Thyroid gland (tissue), 4 donors: ENCODE measurements at regions not wholly inside any gene's neighbourhood (a gene's known extent, or its start where the extent isn't known, plus 50 kb on each side); places are given as distances from the start of the nearest gene placed in this dataset.

Source experiments
- DNase-seq, 2 donors: peaks; one replicate each; pipeline ENCODE4 v3.0.0-alpha.2; 2019
- H3K27ac ChIP-seq, 3 donors: fragments of 200-600 bp; sonication (generic); 1 replicate in 2 of 3; 2 replicates in 1 of 3; pipeline ENCODE4 v1.5.1; 2016 to 2019; ENCODE audit warnings: mild to moderate bottlenecking in 1 of 3, moderate library complexity in 1 of 3
- H3K27me3 ChIP-seq: fragments of 200-600 bp; sonication (generic); one replicate; pipeline ENCODE4 v1.5.1; 2019
- H3K36me3 ChIP-seq, 2 donors: fragments of 200-600 bp; sonication (generic); one replicate each; pipeline ENCODE4 v1.5.1; 2016 to 2019
- H3K4me1 ChIP-seq, 2 donors: fragments of 200-600 bp; sonication (generic); one replicate each; pipeline ENCODE4 v1.5.1; 2017 to 2019
- H3K4me3 ChIP-seq, 3 donors: fragments of 200-600 bp; sonication (generic); replicated peaks in 1 of 3; 1 replicate in 2 of 3; 2 replicates in 1 of 3; pipeline ENCODE4 v1.5.1; 2016; ENCODE audit warnings: mild to moderate bottlenecking in 1 of 3
- H3K9me3 ChIP-seq: fragments of 200-600 bp; sonication (generic); one replicate; pipeline ENCODE4 v1.5.1; 2017
- POLR2A ChIP-seq, 2 donors: fragments of 450-650 bp; IDR thresholded peaks; one replicate each; pipeline ENCODE4 v1.6.1; 2017; ENCODE audit warnings: antibody characterized with exemption in 2 of 2, mild to moderate bottlenecking in 2 of 2, moderate library complexity in 1 of 2
- WGBS, 2 donors: methylation state at CpG; one replicate each; pipeline ENCODE4 v1.1.5; 2017; 5-methylcytosine and 5-hydroxymethylcytosine counted together
- intact Hi-C: fragments of 100-400 bp; cut with DNase I; formaldehyde crosslinking; loops from one replicate; pipeline ENCODE4 v1.15.1; 2023
- TF ChIP-seq, protein P1 (sequence below), 6 experiments: fragments of 200-600 bp in 3 of 6; fragments of 450-650 bp in 3 of 6; sonication (generic) in 3 of 6; IDR thresholded peaks; one replicate each; pipeline ENCODE4 v1.5.1; 2016 to 2019; ENCODE audit warnings: antibody characterized with exemption in 6 of 6, mild to moderate bottlenecking in 2 of 6, inconsistent platforms in 1 of 6, moderate library complexity in 1 of 6

DNA sequence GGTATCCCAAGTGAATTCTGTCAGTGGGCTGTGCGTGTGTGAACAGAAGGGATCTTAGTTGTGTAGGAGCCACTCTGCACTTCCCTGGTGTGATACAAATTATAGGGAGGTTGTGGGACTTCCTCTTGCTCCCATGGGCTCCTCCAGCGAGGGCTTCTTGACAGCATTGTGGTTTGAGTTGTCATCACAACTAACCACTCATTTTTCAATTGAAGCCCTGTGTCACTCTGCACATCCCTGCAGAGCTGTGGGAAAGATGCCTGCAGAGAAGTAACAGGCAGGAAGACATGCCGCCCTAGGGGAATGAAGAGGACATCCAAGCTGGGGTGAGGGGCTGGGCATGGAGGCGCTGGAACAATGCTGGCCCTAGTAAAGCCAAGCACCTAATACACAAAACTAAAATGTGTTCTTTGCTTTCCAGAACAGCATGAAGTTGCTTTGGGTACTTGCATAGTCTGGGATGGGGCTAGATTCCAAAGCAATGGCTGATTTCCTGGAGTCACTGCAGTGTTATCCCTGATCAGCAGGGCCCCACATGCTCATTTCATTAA is 692.5 kb downstream of the TOX3 start:
- DNase-seq: no peak
- Histone ChIP-seq H3K36me3 (no peaks in the 10 kb centered on the region), H3K9me3 (no peaks in the 10 kb centered on the region), H3K4me3 (no peak overlapping the region), H3K27ac (no peak overlapping the region), H3K27me3 (no peaks in the 10 kb centered on the region), H3K4me1 (no peaks in the 10 kb centered on the region)
- no peak for TF ChIP-seq POLR2A (IDR thresholded peaks at IDR 0.05)
- TF ChIP-seq, protein P1, sequence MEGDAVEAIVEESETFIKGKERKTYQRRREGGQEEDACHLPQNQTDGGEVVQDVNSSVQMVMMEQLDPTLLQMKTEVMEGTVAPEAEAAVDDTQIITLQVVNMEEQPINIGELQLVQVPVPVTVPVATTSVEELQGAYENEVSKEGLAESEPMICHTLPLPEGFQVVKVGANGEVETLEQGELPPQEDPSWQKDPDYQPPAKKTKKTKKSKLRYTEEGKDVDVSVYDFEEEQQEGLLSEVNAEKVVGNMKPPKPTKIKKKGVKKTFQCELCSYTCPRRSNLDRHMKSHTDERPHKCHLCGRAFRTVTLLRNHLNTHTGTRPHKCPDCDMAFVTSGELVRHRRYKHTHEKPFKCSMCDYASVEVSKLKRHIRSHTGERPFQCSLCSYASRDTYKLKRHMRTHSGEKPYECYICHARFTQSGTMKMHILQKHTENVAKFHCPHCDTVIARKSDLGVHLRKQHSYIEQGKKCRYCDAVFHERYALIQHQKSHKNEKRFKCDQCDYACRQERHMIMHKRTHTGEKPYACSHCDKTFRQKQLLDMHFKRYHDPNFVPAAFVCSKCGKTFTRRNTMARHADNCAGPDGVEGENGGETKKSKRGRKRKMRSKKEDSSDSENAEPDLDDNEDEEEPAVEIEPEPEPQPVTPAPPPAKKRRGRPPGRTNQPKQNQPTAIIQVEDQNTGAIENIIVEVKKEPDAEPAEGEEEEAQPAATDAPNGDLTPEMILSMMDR (IDR thresholded peaks at IDR 0.05): no peak
- 75 to 89% methylated on average over 3 to 4 of the region's 4 CpGs for WGBS, 2 donors
- intact Hi-C loops: no loop called here

GRCh38 chr16:51853586-51853985 is 693.4 kb downstream of the TOX3 start:
- no peaks in the 10 kb centered on the region for H3K9me3 ChIP-seq
- H3K4me3 ChIP-seq: no peak overlapping the region
- H3K27me3 ChIP-seq: no peaks in the 10 kb centered on the region
- no peaks in the 10 kb centered on the region for H3K36me3 ChIP-seq
- intact Hi-C loops: no loop called here
- no peak for TF ChIP-seq POLR2A (IDR thresholded peaks at IDR 0.05)
- TF ChIP-seq, protein P1 (IDR thresholded peaks at IDR 0.05): no peak
- no peaks in the 10 kb centered on the region for H3K4me1 ChIP-seq
- no peak for DNase-seq
- 85 to 86% methylated on average over 1 of the region's 1 CpG for WGBS, 2 donors
- H3K27ac ChIP-seq: no peak overlapping the region

DNA sequence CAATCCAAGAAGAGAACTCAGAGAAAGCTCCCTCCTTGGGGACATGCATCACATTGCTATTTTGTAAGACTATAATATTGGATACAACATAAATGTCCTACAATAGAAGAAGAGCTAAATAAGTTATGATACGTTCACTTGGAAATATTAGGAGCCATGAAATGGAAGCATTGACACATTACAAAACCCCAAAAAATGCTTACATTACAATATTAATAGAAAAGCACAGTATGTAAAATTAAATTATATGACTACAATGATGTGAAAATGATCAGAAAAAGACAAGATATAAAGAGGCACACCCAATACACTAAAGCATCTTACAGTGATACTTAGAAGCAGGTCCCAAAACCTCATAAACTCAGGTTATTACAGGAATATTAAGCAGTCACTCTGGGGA is 694.1 kb downstream of the TOX3 start:
- Histone ChIP-seq H3K9me3 (no peaks in the 10 kb centered on the region), H3K36me3 (no peaks in the 10 kb centered on the region), H3K27ac (no peak overlapping the region), H3K27me3 (no peaks in the 10 kb centered on the region), H3K4me1 (no peaks in the 10 kb centered on the region), H3K4me3 (no peak overlapping the region)
- TF ChIP-seq POLR2A (IDR thresholded peaks at IDR 0.05): no peak
- TF ChIP-seq, protein P1 (IDR thresholded peaks at IDR 0.05): no peak
- DNase-seq: no peak
- intact Hi-C loops: no loop called here
- WGBS, 2 donors: 87 to 92% methylated on average over 1 of the region's 1 CpG

GRCh38 chr16:51851111-51851510 is 695.8 kb downstream of the TOX3 start:
- Histone ChIP-seq H3K4me1 (peaks cover 0 to 3% of the 10 kb centered on the region in 2 donors), H3K27ac (no peak overlapping the region), H3K9me3 (no peaks in the 10 kb centered on the region), H3K36me3 (no peaks in the 10 kb centered on the region), H3K27me3 (no peaks in the 10 kb centered on the region), H3K4me3 (no peak overlapping the region)
- DNase-seq: no peak
- no peak for TF ChIP-seq POLR2A (IDR thresholded peaks at IDR 0.05)
- TF ChIP-seq, protein P1 (IDR thresholded peaks at IDR 0.05): no peak
- intact Hi-C loops: no loop called here
- WGBS, 2 donors: 93 to 94% methylated on average over 3 of the region's 3 CpGs

DNA sequence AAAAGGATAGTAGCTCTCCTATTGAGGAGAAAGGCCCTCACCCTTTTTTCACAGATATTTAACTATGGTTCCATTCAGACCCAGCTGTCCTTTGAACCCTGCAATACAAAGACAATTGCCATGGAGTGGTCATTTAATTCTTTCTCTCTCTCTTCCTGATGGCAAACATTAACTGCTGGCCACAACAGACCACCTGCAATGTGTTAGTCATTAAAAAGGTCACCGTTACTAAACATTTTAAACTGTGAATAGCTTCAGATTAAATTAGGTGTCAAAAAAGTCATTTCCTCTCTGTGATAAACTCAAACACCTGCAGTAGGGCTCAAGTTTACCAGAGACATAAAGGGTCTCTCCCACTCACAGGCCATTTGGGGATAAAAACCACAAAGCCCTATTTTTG is 697.2 kb downstream of the TOX3 start:
- intact Hi-C loops: no loop called here
- no peak for TF ChIP-seq POLR2A (IDR thresholded peaks at IDR 0.05)
- TF ChIP-seq, protein P1 (IDR thresholded peaks at IDR 0.05): no peak
- Histone ChIP-seq H3K4me1 (peaks cover 4 to 11% of the 10 kb centered on the region in 2 donors), H3K4me3 (no peak overlapping the region), H3K27ac (no peak overlapping the region), H3K9me3 (no peaks in the 10 kb centered on the region), H3K36me3 (no peaks in the 10 kb centered on the region), H3K27me3 (no peaks in the 10 kb centered on the region)
- DNase-seq: no peak
- WGBS, 2 donors: 74 to 86% methylated on average over 1 of the region's 1 CpG
